ENCODE measurements at regions not wholly inside any gene's neighbourhood (a gene's known extent, or its start where the extent isn't known, plus 50 kb on each side); places are given as distances from the start of the nearest gene placed in this dataset.

DNA sequence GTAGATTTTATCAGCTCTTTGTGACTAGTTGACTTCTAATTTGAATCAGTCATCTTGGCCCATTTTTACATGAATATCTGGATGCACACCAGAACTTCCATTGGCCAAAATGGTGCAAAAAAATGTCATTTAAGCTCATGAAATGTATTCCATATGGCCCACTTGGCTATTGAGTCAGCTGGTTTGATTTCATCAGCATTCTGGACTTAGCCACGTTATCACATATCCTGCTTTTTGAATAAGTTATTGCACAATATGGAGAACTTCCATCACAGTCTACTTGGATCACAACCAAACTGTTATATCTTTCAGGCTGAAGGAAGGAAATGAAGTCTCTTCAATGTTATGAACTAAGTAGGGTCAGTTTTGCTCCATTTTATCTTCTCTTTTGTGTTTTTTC lies 640.6 kb downstream of the PCDH7 start:
- Histone ChIP-seq H3K27me3 (ENCODE audit: control insufficient read depth, insufficient read depth, low read length) (no peaks in the 10 kb centered on the region), H2AFZ (no peak overlapping the region), H3K79me2 (no peaks in the 10 kb centered on the region), H3K4me2 (ENCODE audit: low read length) (no peak overlapping the region), H3K9ac (no peak overlapping the region), H3K36me3 (ENCODE audit: control insufficient read depth, insufficient read depth, low read length) (no peaks in the 10 kb centered on the region), H3K4me3 (ENCODE audit: low read depth, low read length) (no peak overlapping the region), H3K9me3 (ENCODE audit: control insufficient read depth, low read length) (no peaks in the 10 kb centered on the region), H3K4me1 (no peaks in the 10 kb centered on the region), H3K27ac (no peak overlapping the region)
- TF ChIP-seq, protein P1, sequence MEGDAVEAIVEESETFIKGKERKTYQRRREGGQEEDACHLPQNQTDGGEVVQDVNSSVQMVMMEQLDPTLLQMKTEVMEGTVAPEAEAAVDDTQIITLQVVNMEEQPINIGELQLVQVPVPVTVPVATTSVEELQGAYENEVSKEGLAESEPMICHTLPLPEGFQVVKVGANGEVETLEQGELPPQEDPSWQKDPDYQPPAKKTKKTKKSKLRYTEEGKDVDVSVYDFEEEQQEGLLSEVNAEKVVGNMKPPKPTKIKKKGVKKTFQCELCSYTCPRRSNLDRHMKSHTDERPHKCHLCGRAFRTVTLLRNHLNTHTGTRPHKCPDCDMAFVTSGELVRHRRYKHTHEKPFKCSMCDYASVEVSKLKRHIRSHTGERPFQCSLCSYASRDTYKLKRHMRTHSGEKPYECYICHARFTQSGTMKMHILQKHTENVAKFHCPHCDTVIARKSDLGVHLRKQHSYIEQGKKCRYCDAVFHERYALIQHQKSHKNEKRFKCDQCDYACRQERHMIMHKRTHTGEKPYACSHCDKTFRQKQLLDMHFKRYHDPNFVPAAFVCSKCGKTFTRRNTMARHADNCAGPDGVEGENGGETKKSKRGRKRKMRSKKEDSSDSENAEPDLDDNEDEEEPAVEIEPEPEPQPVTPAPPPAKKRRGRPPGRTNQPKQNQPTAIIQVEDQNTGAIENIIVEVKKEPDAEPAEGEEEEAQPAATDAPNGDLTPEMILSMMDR (IDR thresholded peaks at IDR 0.05), result no peak

DNA sequence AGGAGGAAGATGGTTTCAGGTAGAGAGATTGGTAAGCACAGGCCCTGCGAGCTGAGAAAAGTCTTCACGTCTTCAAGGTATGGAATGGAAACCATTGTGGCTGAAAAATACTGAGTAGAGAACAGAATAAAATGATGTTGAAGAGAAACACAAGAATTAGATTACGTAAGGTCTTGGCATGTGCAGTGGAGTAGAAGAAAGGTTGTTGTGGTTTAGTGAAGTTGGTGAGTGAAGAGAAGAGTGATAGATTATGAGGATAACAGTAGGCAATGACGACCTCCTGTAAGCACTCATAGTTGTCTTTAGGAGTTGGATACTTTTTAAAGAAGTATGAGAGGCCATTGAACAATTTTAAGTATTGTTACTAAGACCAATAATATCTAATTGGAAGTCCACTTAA lies 642.6 kb downstream of the PCDH7 start:
- no peaks in the 10 kb centered on the region for H3K4me1 ChIP-seq
- TF ChIP-seq, protein P1 (IDR thresholded peaks at IDR 0.05), result no peak
- no peak overlapping the region for H3K9ac ChIP-seq
- H3K4me3 ChIP-seq (ENCODE audit: low read depth, low read length), result no peak overlapping the region
- no peaks in the 10 kb centered on the region for H3K36me3 ChIP-seq (ENCODE audit: control insufficient read depth, insufficient read depth, low read length)
- H3K79me2 ChIP-seq, result no peaks in the 10 kb centered on the region
- H3K4me2 ChIP-seq (ENCODE audit: low read length), result no peak overlapping the region
- H3K9me3 ChIP-seq (ENCODE audit: control insufficient read depth, low read length), result no peaks in the 10 kb centered on the region
- H3K27ac ChIP-seq, result no peak overlapping the region
- no peaks in the 10 kb centered on the region for H3K27me3 ChIP-seq (ENCODE audit: control insufficient read depth, insufficient read depth, low read length)
- H2AFZ ChIP-seq, result no peak overlapping the region

DNA sequence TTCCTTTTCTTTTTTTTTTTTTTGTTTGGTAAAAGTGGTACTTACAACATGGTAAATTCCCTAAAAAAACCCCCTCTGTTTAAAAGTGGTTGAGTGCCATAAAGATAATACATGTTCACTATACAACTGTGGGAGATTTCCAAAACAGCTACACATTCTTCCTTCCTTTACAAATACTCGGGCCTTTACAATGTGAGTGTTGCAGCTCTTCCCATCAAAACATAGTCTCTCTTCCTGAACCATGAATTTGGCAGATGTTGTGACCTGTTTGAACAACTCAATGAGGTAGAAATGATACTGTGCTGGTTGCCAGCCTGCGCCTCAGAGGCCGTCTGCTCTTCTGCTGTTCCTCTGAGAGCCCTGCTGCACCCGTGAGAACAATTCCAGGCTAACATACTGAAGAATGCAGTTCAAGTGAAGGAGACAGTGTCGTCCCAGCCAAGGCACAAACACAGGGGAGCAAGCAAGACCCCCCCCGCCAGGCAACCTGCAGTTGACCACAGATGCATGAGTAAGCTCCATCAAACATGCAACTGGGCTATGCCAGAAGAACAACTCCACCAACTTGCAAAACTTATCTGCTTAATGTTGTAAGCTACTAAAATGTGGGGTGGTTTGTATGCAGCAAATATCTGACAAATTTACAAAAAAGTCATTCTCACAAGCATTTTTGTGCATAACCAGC lies 645.0 kb downstream of the PCDH7 start:
- no peak overlapping the region for H3K27ac ChIP-seq
- no peak overlapping the region for H2AFZ ChIP-seq
- no peak overlapping the region for H3K4me3 ChIP-seq (ENCODE audit: low read depth, low read length)
- H3K79me2 ChIP-seq, result no peaks in the 10 kb centered on the region
- TF ChIP-seq, protein P1 (IDR thresholded peaks at IDR 0.05), result no peak
- no peak overlapping the region for H3K4me2 ChIP-seq (ENCODE audit: low read length)
- no peaks in the 10 kb centered on the region for H3K4me1 ChIP-seq
- no peaks in the 10 kb centered on the region for H3K36me3 ChIP-seq (ENCODE audit: control insufficient read depth, insufficient read depth, low read length)
- no peaks in the 10 kb centered on the region for H3K9me3 ChIP-seq (ENCODE audit: control insufficient read depth, low read length)
- no peak overlapping the region for H3K9ac ChIP-seq
- H3K27me3 ChIP-seq (ENCODE audit: control insufficient read depth, insufficient read depth, low read length), result no peaks in the 10 kb centered on the region

- no peaks in the 10 kb centered on the region for H3K4me1 ChIP-seq
- H3K27ac ChIP-seq, result no peak overlapping the region
- H3K27me3 ChIP-seq (ENCODE audit: control insufficient read depth, insufficient read depth, low read length), result no peaks in the 10 kb centered on the region
- H3K79me2 ChIP-seq, result no peaks in the 10 kb centered on the region
- H3K9me3 ChIP-seq (ENCODE audit: control insufficient read depth, low read length), result no peaks in the 10 kb centered on the region
- no peak overlapping the region for H3K9ac ChIP-seq
- TF ChIP-seq, protein P1 (IDR thresholded peaks at IDR 0.05), result no peak
- H2AFZ ChIP-seq, result no peak overlapping the region
- H3K4me2 ChIP-seq (ENCODE audit: low read length), result no peak overlapping the region
- H3K36me3 ChIP-seq (ENCODE audit: control insufficient read depth, insufficient read depth, low read length), result no peaks in the 10 kb centered on the region
- H3K4me3 ChIP-seq (ENCODE audit: low read depth, low read length), result no peak overlapping the region
These were observed 645.9 kb downstream of the PCDH7 start for GRCh38 chr4:31366041-31366440.

DNA sequence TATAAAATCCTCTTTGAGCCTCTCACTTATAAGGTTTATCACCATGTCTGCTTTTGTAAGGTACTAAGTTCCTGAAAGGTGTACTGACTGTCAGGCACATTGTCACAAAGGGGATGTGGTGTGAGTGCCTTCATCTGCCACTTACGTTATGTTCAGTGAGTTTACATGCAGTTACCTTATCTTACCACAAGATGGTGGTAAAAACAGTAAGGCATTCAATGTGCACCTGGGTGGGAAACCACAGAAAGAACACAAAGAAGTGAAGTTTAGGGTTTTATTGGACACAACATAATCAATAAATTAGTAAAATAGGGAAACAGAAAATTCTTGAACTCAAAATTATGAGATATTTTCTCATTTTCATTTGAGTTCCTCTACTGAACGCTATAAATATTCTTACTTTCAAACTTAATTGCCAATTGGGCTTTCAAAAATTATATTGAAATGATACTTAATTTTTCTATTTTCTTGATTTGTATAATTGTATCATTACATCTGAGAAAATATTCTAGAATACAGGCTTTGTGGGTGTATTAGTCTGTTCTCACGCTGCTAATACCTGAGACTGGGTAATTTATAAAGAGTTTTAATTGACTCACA lies 650.8 kb downstream of the PCDH7 start:
- Histone ChIP-seq H3K36me3 (ENCODE audit: control insufficient read depth, insufficient read depth, low read length) (no peaks in the 10 kb centered on the region), H3K4me2 (ENCODE audit: low read length) (no peak overlapping the region), H3K27me3 (ENCODE audit: control insufficient read depth, insufficient read depth, low read length) (no peaks in the 10 kb centered on the region), H3K9me3 (ENCODE audit: control insufficient read depth, low read length) (no peaks in the 10 kb centered on the region), H3K4me3 (ENCODE audit: low read depth, low read length) (no peak overlapping the region), H2AFZ (no peak overlapping the region), H3K9ac (no peak overlapping the region), H3K79me2 (no peaks in the 10 kb centered on the region), H3K27ac (no peak overlapping the region), H3K4me1 (no peaks in the 10 kb centered on the region)
- TF ChIP-seq, protein P1 (IDR thresholded peaks at IDR 0.05), result peak; percentile 18
